CD4-positive, alpha-beta T cell (primary cell): ENCODE measurements at regions not wholly inside any gene's neighbourhood (a gene's known extent, or its start where the extent isn't known, plus 50 kb on each side); places are given as distances from the start of the nearest gene placed in this dataset.

ENCODE experiments used
- ATAC-seq: fragments of 200-7000 bp; cut with Tn5 transposase; one replicate; pipeline ENCODE4 v1.10.0; 2022; ENCODE audit warnings: mild to moderate bottlenecking; ENCODE audit not compliant: poor library complexity
- CTCF ChIA-PET: fragments of 350-600 bp; sonication (Branson Sonifier 250); formaldehyde crosslinking; loops from one replicate; lab custom pipeline; 2021; ENCODE audit warnings: antibody characterized with exemption, inconsistent platforms; lab: Charles Lee
- POLR2A ChIA-PET: fragments of 350-600 bp; sonication (Branson Sonifier 250); formaldehyde crosslinking; loops from one replicate; lab custom pipeline; 2021; ENCODE audit warnings: antibody characterized with exemption, inconsistent platforms; lab: Charles Lee
- DNase-seq, 14 experiments: peaks; one replicate each; pipeline ENCODE4 v3.0.0-alpha.2; 2013 to 2020; ENCODE audit warnings: mixed read lengths in 2 of 14
- H3K27ac ChIP-seq, 2 donors: one replicate each; pipeline versions ENCODE4 v1.5.1 to v1.7.0; 2013; ENCODE audit warnings: low read length in 2 of 2, low read depth in 1 of 2, mild to moderate bottlenecking in 1 of 2
- H3K27me3 ChIP-seq, 2 experiments: 1 replicate in 1 of 2; 2 replicates in 1 of 2; pipeline versions ENCODE4 v1.6.1 to v1.7.0; 2013; ENCODE audit warnings: low read length in 2 of 2, control low read depth in 1 of 2, mild to moderate bottlenecking in 1 of 2, moderate library complexity in 1 of 2; ENCODE audit not compliant: insufficient read depth in 2 of 2, control insufficient read depth in 1 of 2
- H3K36me3 ChIP-seq: one replicate; pipeline ENCODE4 v1.6.1; 2013; ENCODE audit warnings: low read length, control low read depth; ENCODE audit not compliant: insufficient read depth
- H3K4me1 ChIP-seq: one replicate; pipeline ENCODE4 v1.6.1; 2013; ENCODE audit warnings: low read length, control low read depth; ENCODE audit not compliant: insufficient read depth
- H3K4me3 ChIP-seq: one replicate; pipeline ENCODE4 v1.5.1; 2013; ENCODE audit warnings: mild to moderate bottlenecking, low read length, moderate library complexity
- H3K9me3 ChIP-seq, 2 experiments: 1 replicate in 1 of 2; 2 replicates in 1 of 2; pipeline versions ENCODE4 v1.6.1 to v1.7.0; 2013; ENCODE audit warnings: low read length in 2 of 2, mild to moderate bottlenecking in 2 of 2, control low read depth in 1 of 2, moderate library complexity in 1 of 2; ENCODE audit not compliant: control insufficient read depth in 1 of 2, insufficient read depth in 1 of 2
- H3K27ac Mint-ChIP-seq: one replicate; pipeline ENCODE4 v1.8.0; 2020; ENCODE audit warnings: mixed read lengths
- H3K27me3 Mint-ChIP-seq: one replicate; pipeline ENCODE4 v1.8.0; 2021; ENCODE audit warnings: mixed read lengths
- H3K36me3 Mint-ChIP-seq: one replicate; pipeline ENCODE4 v1.8.0; 2021; ENCODE audit warnings: low read depth, mixed read lengths
- H3K4me1 Mint-ChIP-seq: one replicate; pipeline ENCODE4 v1.8.0; 2021; ENCODE audit warnings: low read depth, mixed read lengths
- H3K4me3 Mint-ChIP-seq: one replicate; pipeline ENCODE4 v1.8.0; 2020; ENCODE audit warnings: mild to moderate bottlenecking, mixed read lengths
- H3K9me3 Mint-ChIP-seq: one replicate; pipeline ENCODE4 v1.8.0; 2020; ENCODE audit warnings: mixed read lengths
- CTCF ChIP-seq: fragments of 200-600 bp; IDR thresholded peaks from one replicate; pipeline ENCODE4 v1.8.0; 2022; ENCODE audit warnings: antibody characterized with exemption, mild to moderate bottlenecking
- intact Hi-C, 2 experiments: fragments of 100-400 bp; cut with DNase I in 1 of 2; cut with micrococcal nuclease in 1 of 2; formaldehyde crosslinking; loops; one replicate each; pipeline versions ENCODE4 v1.15.1 to v1.9.0; 2023 to 2025; cut with DNase I, micrococcal nuclease

DNA sequence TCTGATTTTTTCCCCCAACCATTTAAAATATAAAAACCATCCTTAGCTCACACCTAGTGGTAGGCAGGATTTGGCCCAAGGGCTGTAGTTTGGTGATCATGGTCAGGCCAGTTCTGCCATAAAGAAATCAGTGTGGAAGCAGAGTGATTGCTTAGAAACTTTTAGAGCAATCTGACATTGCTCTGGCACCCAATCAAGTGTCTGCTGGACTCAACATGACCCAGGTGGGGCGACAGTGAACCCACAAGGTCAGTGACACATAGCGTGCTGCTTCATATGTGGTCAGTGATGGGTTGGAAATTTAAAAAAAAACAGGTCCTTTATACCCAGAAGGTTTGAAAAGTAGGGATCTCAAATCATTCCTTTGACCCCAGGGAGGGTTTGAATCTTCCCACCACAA lies 107.9 kb downstream of the BANF2 start:
- ATAC-seq: no peak
- no peak overlapping the region for H3K27ac ChIP-seq
- TF ChIP-seq CTCF: no peak
- intact Hi-C loops: no loop called here
- POLR2A ChIA-PET: no interaction called here
- H3K27ac Mint-ChIP-seq: no peak overlapping the region
- no peaks in the 10 kb centered on the region for H3K27me3 ChIP-seq
- no peaks in the 10 kb centered on the region for H3K36me3 ChIP-seq
- H3K4me1 Mint-ChIP-seq: no peaks in the 10 kb centered on the region
- no peak overlapping the region for H3K4me3 Mint-ChIP-seq
- H3K4me3 ChIP-seq: no peak overlapping the region
- CTCF ChIA-PET: no interaction called here
- no peak for DNase-seq
- no peaks in the 10 kb centered on the region for H3K36me3 Mint-ChIP-seq
- no peaks in the 10 kb centered on the region for H3K9me3 Mint-ChIP-seq
- H3K9me3 ChIP-seq: no peaks in the 10 kb centered on the region
- H3K27me3 Mint-ChIP-seq: no peaks in the 10 kb centered on the region
- H3K4me1 ChIP-seq: no peaks in the 10 kb centered on the region

GRCh38 chr20:17806739-17807441 lies 107.1 kb downstream of the BANF2 start:
- no peaks in the 10 kb centered on the region for H3K9me3 ChIP-seq
- CTCF ChIA-PET: no interaction called here
- intact Hi-C loops: no loop called here

DNA sequence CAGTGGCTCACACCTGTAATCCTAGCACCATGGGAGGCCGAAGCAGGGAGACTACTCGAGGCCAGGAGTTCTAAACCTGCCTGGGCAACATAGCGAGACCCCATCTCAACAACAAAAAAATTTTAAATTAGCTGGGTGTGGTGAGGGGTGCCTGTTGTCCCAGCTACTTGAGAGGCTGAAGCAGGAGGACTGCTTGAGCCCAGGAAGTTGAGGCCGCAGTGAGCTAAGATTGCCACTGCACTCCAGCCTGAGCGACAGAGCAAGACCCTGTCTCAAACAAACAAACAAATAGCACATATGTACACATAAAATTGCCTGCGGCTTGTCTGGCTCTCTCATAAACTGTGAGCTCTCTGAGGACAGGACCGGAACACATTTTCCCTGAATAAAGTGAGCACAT lies 106.3 kb downstream of the BANF2 start:
- CTCF ChIA-PET: no interaction called here
- POLR2A ChIA-PET: no interaction called here
- intact Hi-C loops: no loop called here

More at GRCh38 chr20:17806739-17807441, 107.1 kb downstream of the BANF2 start:
- DNase-seq: no peak
- Mint-ChIP-seq H3K9me3 (no peaks in the 10 kb centered on the region), H3K36me3 (no peaks in the 10 kb centered on the region), H3K27ac (no peak overlapping the region), H3K4me3 (no peak overlapping the region), H3K27me3 (no peaks in the 10 kb centered on the region), H3K4me1 (no peaks in the 10 kb centered on the region)
- no peaks in the 10 kb centered on the region for H3K36me3 ChIP-seq
- POLR2A ChIA-PET: no interaction called here
- H3K27me3 ChIP-seq: no peaks in the 10 kb centered on the region
- H3K4me1 ChIP-seq: no peaks in the 10 kb centered on the region
- no peak for ATAC-seq
- TF ChIP-seq CTCF: no peak
- H3K4me3 ChIP-seq: no peak overlapping the region
- H3K27ac ChIP-seq: no peak overlapping the region

More for the DNA sequence above, 106.3 kb downstream of the BANF2 start:
- Histone ChIP-seq H3K27me3 (peaks cover 0 to 4% of the 10 kb centered on the region in 2 experiments), H3K27ac (no peak overlapping the region), H3K9me3 (no peaks in the 10 kb centered on the region), H3K36me3 (no peaks in the 10 kb centered on the region), H3K4me1 (no peaks in the 10 kb centered on the region), H3K4me3 (no peak overlapping the region)
- H3K27me3 Mint-ChIP-seq: peaks cover 5% of the 10 kb centered on the region
- no peaks in the 10 kb centered on the region for H3K4me1 Mint-ChIP-seq
- H3K4me3 Mint-ChIP-seq: no peak overlapping the region
- no peak overlapping the region for H3K27ac Mint-ChIP-seq
- DNase-seq (no peak), ATAC-seq (no peak)
- no peaks in the 10 kb centered on the region for H3K9me3 Mint-ChIP-seq
- H3K36me3 Mint-ChIP-seq: no peaks in the 10 kb centered on the region
- TF ChIP-seq CTCF: no peak
